A673 (cell line): ENCODE measurements at regions not wholly inside any gene's neighbourhood (a gene's known extent, or its start where the extent isn't known, plus 50 kb on each side); places are given as distances from the start of the nearest gene placed in this dataset.

ENCODE experiments used
- BruUV-seq: library from RNA; stranded (reverse); fragments of 400-500 nt; replicated peaks from 2 replicates; lab custom pipeline; 2021; lab: Mats Ljungman, UMichigan
- CTCF ChIA-PET: fragments of 300-600 bp; sonication (Branson Sonifier 250); formaldehyde crosslinking; loops from one replicate; lab custom pipeline; 2022; ENCODE audit warnings: antibody characterized with exemption; lab: Charles Lee
- POLR2A ChIA-PET: fragments of 300-600 bp; sonication (Branson Sonifier 250); formaldehyde crosslinking; loops from one replicate; lab custom pipeline; 2022; ENCODE audit warnings: antibody characterized with exemption; ENCODE audit not compliant: low non-redundant PET; lab: Charles Lee
- DNase-seq: peaks from one replicate; pipeline ENCODE4 v3.0.0-alpha.2; 2015; ENCODE audit warnings: low spot score
- H3K27ac ChIP-seq: fragments of 200-600 bp; sonication (generic); 2 replicates; pipeline ENCODE4 v1.5.1; 2016; ENCODE audit warnings: mixed run types, low read depth, mild to moderate bottlenecking, mixed read lengths, antibody characterized with exemption, low read length; ENCODE audit not compliant: poor library complexity, severe bottlenecking
- H3K27me3 ChIP-seq: fragments of 200-600 bp; sonication (generic); replicated peaks from 2 replicates; pipeline ENCODE4 v1.6.1; 2017; ENCODE audit warnings: mixed run types, low read depth, mild to moderate bottlenecking, mixed read lengths, antibody characterized with exemption, low read length; ENCODE audit not compliant: insufficient read depth, poor library complexity
- H3K36me3 ChIP-seq: fragments of 200-600 bp; sonication (generic); 2 replicates; pipeline ENCODE4 v1.6.1; 2016; ENCODE audit warnings: mixed run types, mild to moderate bottlenecking, mixed read lengths, antibody characterized with exemption, low read length; ENCODE audit not compliant: insufficient read depth, poor library complexity, severe bottlenecking
- H3K4me1 ChIP-seq: fragments of 200-600 bp; sonication (generic); 2 replicates; pipeline ENCODE4 v1.6.1; 2017; ENCODE audit warnings: mixed run types, mild to moderate bottlenecking, mixed read lengths, antibody characterized with exemption, low read length; ENCODE audit not compliant: insufficient read depth, poor library complexity, severe bottlenecking
- H3K4me3 ChIP-seq: fragments of 200-600 bp; sonication (generic); 2 replicates; pipeline ENCODE4 v1.5.1; 2016; ENCODE audit warnings: low read depth, mixed run types, mild to moderate bottlenecking, mixed read lengths, low read length; ENCODE audit not compliant: poor library complexity, severe bottlenecking
- H3K9me3 ChIP-seq: fragments of 200-600 bp; sonication (generic); 2 replicates; pipeline ENCODE4 v1.6.1; 2016; ENCODE audit warnings: mixed run types, low read depth, mild to moderate bottlenecking, mixed read lengths, antibody characterized with exemption, low read length; ENCODE audit not compliant: poor library complexity, severe bottlenecking
- CTCF ChIP-seq: fragments of 300-800, 200-600 bp; sonication (generic); conservative IDR thresholded peaks from 2 replicates; pipeline ENCODE4 v1.5.1; 2017; ENCODE audit warnings: low read depth, mild to moderate bottlenecking, antibody characterized with exemption, low read length, moderate library complexity, mixed read lengths
- EZH2 ChIP-seq: fragments of 200-600 bp; sonication (generic); IDR thresholded peaks from 2 replicates; pipeline ENCODE4 v1.6.1; 2017; ENCODE audit warnings: borderline replicate concordance, low read depth, mild to moderate bottlenecking, mixed read lengths, antibody characterized with exemption, low read length; ENCODE audit not compliant: poor library complexity, severe bottlenecking
- intact Hi-C: fragments of 100-400 bp; cut with micrococcal nuclease; formaldehyde crosslinking; loops from one replicate; pipeline ENCODE4 v1.10.0; 2022; ENCODE audit not compliant: unreplicated experiment

- no peaks in the 10 kb centered on the region for H3K9me3 ChIP-seq
- CTCF ChIA-PET, result no interaction called here
- H3K27me3 ChIP-seq, result no peaks in the 10 kb centered on the region
- H3K4me3 ChIP-seq, result no peak overlapping the region
- POLR2A ChIA-PET, result no interaction called here
- intact Hi-C loops, result no loop called here
- no peaks in the 10 kb centered on the region for H3K4me1 ChIP-seq
- TF ChIP-seq CTCF (no peak), EZH2 (no peak)
- no TSS peak for BruUV-seq
- no peak overlapping the region for H3K27ac ChIP-seq
- DNase-seq, result no peak
- H3K36me3 ChIP-seq, result no peaks in the 10 kb centered on the region
These were observed 1198.8 kb upstream of the SPRY2 start for GRCh38 chr13:81539643-81540150.

GRCh38 chr13:81498969-81499368 is 1158.0 kb upstream of the SPRY2 start:
- no peaks in the 10 kb centered on the region for H3K4me1 ChIP-seq
- H3K9me3 ChIP-seq, result no peaks in the 10 kb centered on the region
- no peak overlapping the region for H3K4me3 ChIP-seq
- intact Hi-C loops, result no loop called here
- CTCF ChIA-PET, result no interaction called here
- no TSS peak for BruUV-seq
- DNase-seq, result no peak
- H3K27me3 ChIP-seq, result no peaks in the 10 kb centered on the region
- no peak overlapping the region for H3K27ac ChIP-seq
- TF ChIP-seq CTCF, result no peak
- no peak for TF ChIP-seq EZH2
- no peaks in the 10 kb centered on the region for H3K36me3 ChIP-seq
- POLR2A ChIA-PET, result no interaction called here

- Histone ChIP-seq H3K4me3 (no peak overlapping the region), H3K4me1 (no peaks in the 10 kb centered on the region), H3K9me3 (no peaks in the 10 kb centered on the region), H3K27me3 (no peaks in the 10 kb centered on the region), H3K27ac (no peak overlapping the region), H3K36me3 (no peaks in the 10 kb centered on the region)
- BruUV-seq, result no TSS peak
- no peak for DNase-seq
- ChIA-PET CTCF (no interaction called here), POLR2A (no interaction called here)
- intact Hi-C loops, result no loop called here
- no peak for TF ChIP-seq CTCF
- TF ChIP-seq EZH2, result no peak
These were observed 1152.2 kb upstream of the SPRY2 start for GRCh38 chr13:81493144-81493543.
